GM23248 (cell line): ENCODE measurements at regions not wholly inside any gene's neighbourhood (a gene's known extent, or its start where the extent isn't known, plus 50 kb on each side); places are given as distances from the start of the nearest gene placed in this dataset.
A peak's percentile ranks its signal among the peaks of the same experiment; 100 is the strongest.

Source experiments
- DNase-seq: peaks from one replicate; pipeline ENCODE4 v3.0.0-alpha.2; 2015
- H2AFZ ChIP-seq: fragments of 200-600 bp; sonication (generic); 2 replicates; pipeline ENCODE4 v1.6.1; 2016; ENCODE audit warnings: antibody characterized with exemption
- H3F3A ChIP-seq: fragments of 200-600 bp; sonication (generic); 2 replicates; pipeline ENCODE4 v1.6.1; 2016; ENCODE audit warnings: mild to moderate bottlenecking, antibody characterized with exemption, mixed run types; ENCODE audit not compliant: insufficient read depth
- H3K27ac ChIP-seq: fragments of 200-600 bp; sonication (generic); 2 replicates; pipeline ENCODE4 v1.5.1; 2016; ENCODE audit warnings: mild to moderate bottlenecking
- H3K27me3 ChIP-seq: fragments of 200-600 bp; sonication (generic); replicated peaks from 2 replicates; pipeline ENCODE4 v1.6.1; 2016; ENCODE audit warnings: mild to moderate bottlenecking; ENCODE audit not compliant: insufficient read depth
- H3K36me3 ChIP-seq: fragments of 200-600 bp; sonication (generic); 2 replicates; pipeline ENCODE4 v1.6.1; 2016; ENCODE audit warnings: low read depth, mild to moderate bottlenecking
- H3K4me1 ChIP-seq: fragments of 200-600 bp; sonication (generic); 2 replicates; pipeline ENCODE4 v1.6.1; 2016; ENCODE audit warnings: mild to moderate bottlenecking; ENCODE audit not compliant: insufficient read depth
- H3K4me2 ChIP-seq: fragments of 200-600 bp; sonication (generic); one replicate; pipeline ENCODE4 v1.6.1; 2016; ENCODE audit warnings: mild to moderate bottlenecking; ENCODE audit not compliant: unreplicated experiment
- H3K4me3 ChIP-seq: fragments of 200-600 bp; sonication (generic); 2 replicates; pipeline ENCODE4 v1.5.1; 2016; ENCODE audit warnings: mild to moderate bottlenecking
- H3K79me2 ChIP-seq: fragments of 200-600 bp; sonication (generic); 2 replicates; pipeline ENCODE4 v1.6.1; 2016; ENCODE audit warnings: mild to moderate bottlenecking; ENCODE audit not compliant: insufficient read depth
- H3K9ac ChIP-seq: fragments of 200-600 bp; sonication (generic); 2 replicates; pipeline ENCODE4 v1.6.1; 2016; ENCODE audit warnings: mild to moderate bottlenecking
- H3K9me2 ChIP-seq: fragments of 200-600 bp; sonication (generic); 2 replicates; pipeline ENCODE4 v1.6.1; 2016; ENCODE audit warnings: mixed run types, mild to moderate bottlenecking, moderate library complexity; ENCODE audit not compliant: insufficient read depth
- H3K9me3 ChIP-seq: fragments of 200-600 bp; sonication (generic); one replicate; pipeline ENCODE4 v1.6.1; 2017; ENCODE audit warnings: low read depth
- H4K20me1 ChIP-seq: fragments of 200-600 bp; sonication (generic); 2 replicates; pipeline ENCODE4 v1.6.0; 2016; ENCODE audit not compliant: insufficient read depth
- EZH2 ChIP-seq: fragments of 200-600 bp; sonication (generic); IDR thresholded peaks from 2 replicates; pipeline ENCODE4 v1.6.1; 2018; ENCODE audit warnings: antibody characterized with exemption, mild to moderate bottlenecking; ENCODE audit not compliant: insufficient read depth, poor library complexity, severe bottlenecking
- EZH2phosphoT487 ChIP-seq: fragments of 200-600 bp; sonication (generic); IDR thresholded peaks from 2 replicates; pipeline ENCODE4 v1.6.1; 2018; ENCODE audit warnings: antibody characterized with exemption, moderate library complexity, mild to moderate bottlenecking, low read depth; ENCODE audit not compliant: insufficient read depth
- WGBS, 2 experiments: methylation state at CpG; one replicate each; pipeline ENCODE4 v1.1.6; 2015 to 2017; ENCODE audit warnings: low lambda C conversion rate in 2 of 2, low coverage in 1 of 2; ENCODE audit errors: missing lambda C conversion rate in 2 of 2; 5-methylcytosine and 5-hydroxymethylcytosine counted together
- in situ Hi-C: fragments of 300-500 bp; cut with MboI; formaldehyde crosslinking; loops from 2 replicates; pipeline ENCODE4 v1.15.0; 2020

GRCh38 chr4:119707336-119707735, 78.7 kb upstream of the PDE5A start:
- no peaks in the 10 kb centered on the region for H3K9me2 ChIP-seq
- in situ Hi-C loops: no loop called here
- no peak for TF ChIP-seq EZH2
- TF ChIP-seq EZH2phosphoT487: no peak
- H3K27me3 ChIP-seq: 0 out of 2 replicates have a peak, but pooled peaks cover 6% of the 10 kb centered on the region
- no peak overlapping the region for H3K9ac ChIP-seq
- H4K20me1 ChIP-seq: no peaks in the 10 kb centered on the region
- H3K4me1 ChIP-seq: no peaks in the 10 kb centered on the region
- no peaks in the 10 kb centered on the region for H3K9me3 ChIP-seq
- H3K79me2 ChIP-seq: no peaks in the 10 kb centered on the region
- no peak overlapping the region for H3K4me2 ChIP-seq
- no peaks in the 10 kb centered on the region for H3F3A ChIP-seq
- WGBS, 2 experiments: 55 to 64% methylated on average over 3 of the region's 3 CpGs
- H3K4me3 ChIP-seq: no peak overlapping the region
- no peak overlapping the region for H3K27ac ChIP-seq
- DNase-seq: no peak
- H2AFZ ChIP-seq: no peak overlapping the region; the same call in 1 of the 2 replicates
- H3K36me3 ChIP-seq: no peaks in the 10 kb centered on the region

- Histone ChIP-seq H3K36me3 (no peaks in the 10 kb centered on the region), H3F3A (no peaks in the 10 kb centered on the region), H3K9me2 (no peaks in the 10 kb centered on the region), H3K9me3 (no peaks in the 10 kb centered on the region), H3K27me3 (0 out of 2 replicates have a peak, but pooled peaks cover 6% of the 10 kb centered on the region), H4K20me1 (no peaks in the 10 kb centered on the region), H3K27ac (no peak overlapping the region), H3K79me2 (no peaks in the 10 kb centered on the region), H3K9ac (no peak overlapping the region), H3K4me2 (no peak overlapping the region), H3K4me3 (no peak overlapping the region), H2AFZ (peak overlapping the region; percentile 29; the same call in 1 of the 2 replicates), H3K4me1 (no peaks in the 10 kb centered on the region)
- TF ChIP-seq EZH2phosphoT487 (no peak), EZH2 (no peak)
- in situ Hi-C loops: no loop called here
- DNase-seq: no peak
These were observed 78.2 kb upstream of the PDE5A start for GRCh38 chr4:119706804-119707203.

GRCh38 chr4:119697887-119698393, 69.3 kb upstream of the PDE5A start:
- Histone ChIP-seq H2AFZ (no peak overlapping the region), H3K36me3 (no peaks in the 10 kb centered on the region), H3K9me3 (no peaks in the 10 kb centered on the region), H3F3A (no peaks in the 10 kb centered on the region; the same call in 1 of the 2 replicates), H3K4me1 (peaks cover 2% of the 10 kb centered on the region; the same call in 1 of the 2 replicates), H3K9me2 (no peaks in the 10 kb centered on the region), H4K20me1 (no peaks in the 10 kb centered on the region), H3K9ac (no peak overlapping the region), H3K27ac (no peak overlapping the region), H3K4me3 (no peak overlapping the region), H3K27me3 (no peaks in the 10 kb centered on the region), H3K4me2 (no peak overlapping the region), H3K79me2 (no peaks in the 10 kb centered on the region)
- WGBS, 2 experiments: 29% methylated on average over 4 of the region's 4 CpGs
- no peak for DNase-seq
- in situ Hi-C loops: no loop called here
- TF ChIP-seq EZH2: no peak
- TF ChIP-seq EZH2phosphoT487: no peak

- no peaks in the 10 kb centered on the region for H3K79me2 ChIP-seq
- in situ Hi-C loops: no loop called here
- no peak overlapping the region for H3K4me2 ChIP-seq
- no peaks in the 10 kb centered on the region for H3K36me3 ChIP-seq
- H4K20me1 ChIP-seq: no peaks in the 10 kb centered on the region
- H2AFZ ChIP-seq: no peak overlapping the region
- no peaks in the 10 kb centered on the region for H3K9me2 ChIP-seq
- no peak for TF ChIP-seq EZH2phosphoT487
- TF ChIP-seq EZH2: no peak
- H3K4me1 ChIP-seq: peaks cover 11% of the 10 kb centered on the region
- no peaks in the 10 kb centered on the region for H3K27me3 ChIP-seq
- peaks cover 8% of the 10 kb centered on the region; the same call in 1 of the 2 replicates for H3F3A ChIP-seq
- no peaks in the 10 kb centered on the region for H3K9me3 ChIP-seq
- H3K4me3 ChIP-seq: no peak overlapping the region
- no peak overlapping the region for H3K27ac ChIP-seq
- H3K9ac ChIP-seq: no peak overlapping the region
- no peak for DNase-seq
These were observed 68.4 kb upstream of the PDE5A start for GRCh38 chr4:119696963-119697362.

- no peaks in the 10 kb centered on the region for H3K36me3 ChIP-seq
- DNase-seq: no peak
- in situ Hi-C loops: no loop called here
- no peaks in the 10 kb centered on the region for H3K27me3 ChIP-seq
- no peak overlapping the region for H3K9ac ChIP-seq
- no peak overlapping the region for H3K27ac ChIP-seq
- 73 to 80% methylated on average over 2 of the region's 2 CpGs for WGBS, 2 experiments
- H3F3A ChIP-seq: peaks cover 8% of the 10 kb centered on the region; the same call in 1 of the 2 replicates
- H4K20me1 ChIP-seq: no peaks in the 10 kb centered on the region
- no peaks in the 10 kb centered on the region for H3K9me2 ChIP-seq
- no peak overlapping the region for H3K4me3 ChIP-seq
- H3K79me2 ChIP-seq: no peaks in the 10 kb centered on the region
- H3K4me1 ChIP-seq: peaks cover 14% of the 10 kb centered on the region
- no peak overlapping the region for H2AFZ ChIP-seq
- H3K9me3 ChIP-seq: no peaks in the 10 kb centered on the region
- H3K4me2 ChIP-seq: no peak overlapping the region
- no peak for TF ChIP-seq EZH2phosphoT487
- TF ChIP-seq EZH2: no peak
These were observed 66.6 kb upstream of the PDE5A start for GRCh38 chr4:119695216-119695615.
